Esophagus squamous epithelium (tissue), 4 donors: ENCODE measurements at regions not wholly inside any gene's neighbourhood (a gene's known extent, or its start where the extent isn't known, plus 50 kb on each side); places are given as distances from the start of the nearest gene placed in this dataset.

Experiments
- POLR2A ChIP-seq, 4 donors: fragments of 450-650 bp; IDR thresholded peaks; one replicate each; pipeline ENCODE4 v1.6.1; 2017; ENCODE audit warnings: antibody characterized with exemption in 4 of 4, mild to moderate bottlenecking in 4 of 4, moderate library complexity in 3 of 4
- TF ChIP-seq, protein P1 (sequence below), 6 experiments: fragments of 450-650 bp in 4 of 6; fragments of 200-600 bp in 2 of 6; sonication (generic) in 2 of 6; IDR thresholded peaks; one replicate each; pipeline ENCODE4 v1.5.1; 2016 to 2019; ENCODE audit warnings: antibody characterized with exemption in 6 of 6, mild to moderate bottlenecking in 4 of 6, moderate library complexity in 4 of 6

DNA sequence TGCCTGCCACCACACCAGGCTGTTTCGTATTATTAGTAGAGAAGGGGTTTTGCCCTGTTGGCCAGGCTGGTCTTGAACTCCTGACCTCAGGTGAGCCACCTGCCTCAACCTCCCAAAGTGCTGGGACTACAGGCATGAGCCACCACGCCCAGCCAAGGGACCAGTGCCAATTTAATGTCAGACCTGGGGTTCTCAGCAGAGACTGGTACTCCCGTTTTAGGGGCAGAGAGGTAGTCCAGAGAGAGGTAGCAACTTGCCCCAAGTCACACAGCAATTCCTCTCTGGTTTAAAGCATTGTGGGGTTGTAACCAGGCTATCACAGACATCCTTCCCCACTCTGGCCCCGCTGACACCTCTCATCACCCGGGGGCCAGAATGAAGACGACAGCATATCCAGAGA, 112.1 kb downstream of the PTPRS start:
- TF ChIP-seq, protein P1, sequence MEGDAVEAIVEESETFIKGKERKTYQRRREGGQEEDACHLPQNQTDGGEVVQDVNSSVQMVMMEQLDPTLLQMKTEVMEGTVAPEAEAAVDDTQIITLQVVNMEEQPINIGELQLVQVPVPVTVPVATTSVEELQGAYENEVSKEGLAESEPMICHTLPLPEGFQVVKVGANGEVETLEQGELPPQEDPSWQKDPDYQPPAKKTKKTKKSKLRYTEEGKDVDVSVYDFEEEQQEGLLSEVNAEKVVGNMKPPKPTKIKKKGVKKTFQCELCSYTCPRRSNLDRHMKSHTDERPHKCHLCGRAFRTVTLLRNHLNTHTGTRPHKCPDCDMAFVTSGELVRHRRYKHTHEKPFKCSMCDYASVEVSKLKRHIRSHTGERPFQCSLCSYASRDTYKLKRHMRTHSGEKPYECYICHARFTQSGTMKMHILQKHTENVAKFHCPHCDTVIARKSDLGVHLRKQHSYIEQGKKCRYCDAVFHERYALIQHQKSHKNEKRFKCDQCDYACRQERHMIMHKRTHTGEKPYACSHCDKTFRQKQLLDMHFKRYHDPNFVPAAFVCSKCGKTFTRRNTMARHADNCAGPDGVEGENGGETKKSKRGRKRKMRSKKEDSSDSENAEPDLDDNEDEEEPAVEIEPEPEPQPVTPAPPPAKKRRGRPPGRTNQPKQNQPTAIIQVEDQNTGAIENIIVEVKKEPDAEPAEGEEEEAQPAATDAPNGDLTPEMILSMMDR (IDR thresholded peaks at IDR 0.05), result no peak
- TF ChIP-seq POLR2A (IDR thresholded peaks at IDR 0.05), result no peak
